ENCODE measurements at regions not wholly inside any gene's neighbourhood (a gene's known extent, or its start where the extent isn't known, plus 50 kb on each side); places are given as distances from the start of the nearest gene placed in this dataset.

DNA sequence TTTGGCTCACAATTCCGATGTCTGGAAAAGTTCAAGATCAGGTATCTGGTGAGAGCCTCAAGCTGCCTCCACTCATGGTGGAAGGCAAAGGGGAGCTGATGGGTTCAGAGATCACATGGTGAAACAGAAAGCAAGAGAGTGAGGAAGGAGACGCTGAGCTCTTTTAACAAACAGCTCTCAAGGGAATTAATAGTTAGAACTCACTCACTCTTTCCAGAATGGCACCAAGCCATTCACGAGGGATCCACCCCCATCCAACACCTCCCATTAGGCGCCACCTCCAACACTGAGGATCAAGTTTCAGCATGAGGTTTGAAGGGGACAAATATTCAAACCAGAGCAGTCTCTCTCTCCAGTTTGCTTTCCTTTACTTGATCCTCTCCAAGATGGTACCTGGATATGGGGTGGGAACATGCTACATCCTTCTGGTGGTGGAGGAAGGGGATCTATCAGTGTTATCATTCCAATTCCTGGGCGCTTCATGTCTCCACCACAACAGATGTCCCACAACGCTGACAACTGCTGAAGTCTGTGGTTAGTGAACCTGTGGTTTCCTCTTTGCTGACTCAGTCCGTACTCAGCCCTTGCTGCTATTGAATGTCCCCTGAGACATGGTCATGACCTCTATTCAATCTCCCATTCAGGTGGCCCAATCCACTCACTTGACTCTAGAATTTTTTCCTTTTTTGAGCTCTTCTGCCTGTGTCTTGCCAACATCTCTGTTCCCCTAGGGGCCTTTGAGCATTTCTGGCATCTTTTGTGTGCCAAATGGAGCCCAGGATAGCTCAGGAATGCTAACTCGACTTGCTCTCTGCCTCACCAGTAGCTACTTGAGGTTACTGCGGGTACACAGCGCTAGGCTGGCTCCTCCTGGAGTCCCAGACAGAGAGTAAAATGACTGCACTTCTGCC is 395.2 kb downstream of the MID1IP1 start:
- no peak overlapping the region for H2BK12ac ChIP-seq (ENCODE audit: insufficient read length, low read depth, low read length)
- no peak overlapping the region for H2BK15ac ChIP-seq (ENCODE audit: low read depth, low read length)
- no peaks in the 10 kb centered on the region for H3K9me3 ChIP-seq (ENCODE audit: control insufficient read depth, low read depth, low read length)
- no peaks in the 10 kb centered on the region for H4K20me1 ChIP-seq (ENCODE audit: control insufficient read depth, insufficient read depth, insufficient read length)
- H4K5ac ChIP-seq (ENCODE audit: insufficient read length, low read depth, low read length) = peak overlapping the region; percentile 13
- peaks cover 17 to 19% of the 10 kb centered on the region in 2 experiments for H3K4me1 Mint-ChIP-seq
- no peak overlapping the region for H2BK5ac ChIP-seq (ENCODE audit: insufficient read length, low read length)
- H3K23ac ChIP-seq (ENCODE audit: insufficient read length, low read depth, low read length) = no peak overlapping the region
- H3K79me1 ChIP-seq (ENCODE audit: insufficient read depth, low read depth, low read length, poor library complexity, severe bottlenecking) = no peaks in the 10 kb centered on the region
- no peak overlapping the region for H2AK5ac ChIP-seq (ENCODE audit: insufficient read length, low read length)
- H4K8ac ChIP-seq (replicated peaks; ENCODE audit: insufficient read length, low read depth, low read length) = no peak overlapping the region
- no peaks in the 10 kb centered on the region for H3K27me3 ChIP-seq (ENCODE audit: insufficient read depth, low read length)
- no peak overlapping the region for H4K91ac ChIP-seq (ENCODE audit: insufficient read length, low read depth, low read length)
- peaks cover 0 to 4% (median 0%) of the 10 kb centered on the region in 3 experiments; a peak in 1 of 7 replicates for H3K36me3 Mint-ChIP-seq (ENCODE audit: insufficient read depth in 1 of 3, low read depth in 3 of 3)
- H3K18ac ChIP-seq (ENCODE audit: insufficient read length, low read depth, low read length) = no peak overlapping the region
- no peak overlapping the region for H3K4ac ChIP-seq (ENCODE audit: low read depth, low read length)
- no peak overlapping the region for H3K56ac ChIP-seq (ENCODE audit: insufficient read length, low read depth, low read length)
- H3K4me2 ChIP-seq (ENCODE audit: insufficient read depth, insufficient read length, low read length) = peak overlapping the region; percentile 38
- no peak for DNase-seq
- no CpG with 5 or more reads among the region's 10 CpGs for WGBS (ENCODE audit: extremely low coverage, insufficient read length, low lambda C conversion rate)
- no peak overlapping the region for H2AFZ ChIP-seq (ENCODE audit: low read length)
- H3K4me3 Mint-ChIP-seq = no peak overlapping the region
- peaks cover 60 to 64% of the 10 kb centered on the region in 2 experiments for H3K9me3 Mint-ChIP-seq
- no peak overlapping the region for H3K14ac ChIP-seq (ENCODE audit: insufficient read depth, low read length)
- no peak overlapping the region for H2BK120ac ChIP-seq (ENCODE audit: low read depth, low read length, poor library complexity, severe bottlenecking)
- 0 out of 7 replicates have a peak overlapping the region, but pooled peaks of 1 of the 3 experiments have one; percentile 34 for H3K27ac Mint-ChIP-seq
- no peak overlapping the region for H3K9ac ChIP-seq (ENCODE audit: extremely low read depth, insufficient read length, low read length)
- H2BK20ac ChIP-seq (ENCODE audit: low read depth, low read length, poor library complexity, severe bottlenecking) = no peak overlapping the region
- H3T11ph ChIP-seq (ENCODE audit: low read length) = no peak overlapping the region
- H3K23me2 ChIP-seq (ENCODE audit: insufficient read length, low read depth, low read length, poor library complexity, severe bottlenecking) = no peaks in the 10 kb centered on the region
- TF ChIP-seq, protein P1, sequence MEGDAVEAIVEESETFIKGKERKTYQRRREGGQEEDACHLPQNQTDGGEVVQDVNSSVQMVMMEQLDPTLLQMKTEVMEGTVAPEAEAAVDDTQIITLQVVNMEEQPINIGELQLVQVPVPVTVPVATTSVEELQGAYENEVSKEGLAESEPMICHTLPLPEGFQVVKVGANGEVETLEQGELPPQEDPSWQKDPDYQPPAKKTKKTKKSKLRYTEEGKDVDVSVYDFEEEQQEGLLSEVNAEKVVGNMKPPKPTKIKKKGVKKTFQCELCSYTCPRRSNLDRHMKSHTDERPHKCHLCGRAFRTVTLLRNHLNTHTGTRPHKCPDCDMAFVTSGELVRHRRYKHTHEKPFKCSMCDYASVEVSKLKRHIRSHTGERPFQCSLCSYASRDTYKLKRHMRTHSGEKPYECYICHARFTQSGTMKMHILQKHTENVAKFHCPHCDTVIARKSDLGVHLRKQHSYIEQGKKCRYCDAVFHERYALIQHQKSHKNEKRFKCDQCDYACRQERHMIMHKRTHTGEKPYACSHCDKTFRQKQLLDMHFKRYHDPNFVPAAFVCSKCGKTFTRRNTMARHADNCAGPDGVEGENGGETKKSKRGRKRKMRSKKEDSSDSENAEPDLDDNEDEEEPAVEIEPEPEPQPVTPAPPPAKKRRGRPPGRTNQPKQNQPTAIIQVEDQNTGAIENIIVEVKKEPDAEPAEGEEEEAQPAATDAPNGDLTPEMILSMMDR (conservative IDR thresholded peaks at IDR 0.05) = no peak
- H3K27me3 Mint-ChIP-seq (ENCODE audit: low read depth) = peaks cover 7% of the 10 kb centered on the region
- H3K79me2 ChIP-seq (ENCODE audit: insufficient read depth, low read length) = no peaks in the 10 kb centered on the region
- no peak overlapping the region for H3K27ac ChIP-seq (ENCODE audit: insufficient read length, low read depth, low read length)
- H3K4me1 ChIP-seq (ENCODE audit: insufficient read depth, low read length) = peaks cover 4% of the 10 kb centered on the region; the same call in 1 of the 2 replicates

All from H9 (cell line).